ENCODE measurements at regions not wholly inside any gene's neighbourhood (a gene's known extent, or its start where the extent isn't known, plus 50 kb on each side); places are given as distances from the start of the nearest gene placed in this dataset.

DNA sequence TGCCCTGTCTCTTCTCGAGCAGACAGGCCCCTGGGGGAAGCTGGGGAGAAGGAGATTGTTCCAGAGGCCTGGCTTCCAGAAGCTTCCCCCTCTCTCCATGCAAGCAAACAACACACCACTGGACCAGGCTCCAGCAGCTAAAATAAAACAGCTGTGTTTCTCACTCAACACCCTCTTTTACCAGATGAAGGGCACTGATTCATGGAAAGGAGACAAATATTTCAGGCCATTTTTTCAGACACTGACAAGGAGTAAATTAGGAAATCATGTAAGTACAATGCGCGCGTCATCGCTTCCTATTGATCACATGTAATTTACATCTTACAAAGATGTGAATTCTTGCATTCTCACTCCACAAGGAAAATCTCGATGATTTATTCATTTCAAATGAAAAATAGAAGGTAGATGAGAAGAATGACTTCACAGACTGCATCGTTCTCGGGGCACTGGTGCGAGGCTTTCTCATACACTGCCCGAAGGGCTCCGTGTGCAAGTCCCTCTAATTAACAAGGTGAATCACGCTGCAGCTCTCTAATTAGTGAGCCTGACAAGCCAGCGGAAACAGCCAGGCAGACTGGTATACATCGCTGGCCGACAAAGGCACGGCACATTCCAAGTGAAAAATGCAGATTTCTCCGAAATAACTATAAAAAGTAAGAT, 153.6 kb downstream of the KCTD15 start:
- DNase-seq (no peak), ATAC-seq (no peak)
- no peaks in the 10 kb centered on the region for H3K9me3 ChIP-seq (ENCODE audit: control insufficient read depth, low read length)
- H3K27me3 ChIP-seq (ENCODE audit: control insufficient read depth, insufficient read depth) = no peaks in the 10 kb centered on the region
- 73% methylated on average over 17 of the region's 17 CpGs for WGBS
- H3K4me1 ChIP-seq (ENCODE audit: control insufficient read depth, insufficient read depth, low read length) = no peaks in the 10 kb centered on the region
- no peak overlapping the region for H3K4me3 ChIP-seq (ENCODE audit: low read length)
- no peak overlapping the region for H3K27ac ChIP-seq (ENCODE audit: low read length)
- intact Hi-C loops (cut with DNase I) = no loop called here

DNA sequence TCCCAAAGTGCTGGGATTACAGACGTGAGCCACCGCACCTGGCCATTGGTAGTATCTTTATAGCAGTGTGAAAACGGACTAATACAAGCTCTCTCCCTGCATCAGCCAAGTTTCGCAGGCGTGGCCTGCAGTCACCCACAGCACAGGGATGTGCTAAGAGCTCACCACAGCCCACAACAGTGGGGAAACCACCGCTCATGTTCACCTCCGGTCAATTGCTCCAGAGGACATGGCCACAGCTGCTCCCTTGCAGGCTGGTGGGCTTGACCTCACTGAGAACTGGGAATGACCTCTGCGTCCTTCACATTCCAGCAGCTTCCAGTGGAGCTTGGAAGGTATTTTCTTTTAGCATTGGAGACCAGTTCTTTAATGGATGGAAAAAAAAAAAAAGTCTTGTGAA, 156.4 kb downstream of the KCTD15 start:
- Histone ChIP-seq H3K4me1 (ENCODE audit: control insufficient read depth, insufficient read depth, low read length) (no peaks in the 10 kb centered on the region), H3K9me3 (ENCODE audit: control insufficient read depth, low read length) (no peaks in the 10 kb centered on the region), H3K27ac (ENCODE audit: low read length) (no peak overlapping the region), H3K4me3 (ENCODE audit: low read length) (no peak overlapping the region), H3K27me3 (ENCODE audit: control insufficient read depth, insufficient read depth) (no peaks in the 10 kb centered on the region)
- ATAC-seq (no peak), DNase-seq (no peak)
- WGBS = 82% methylated on average over 8 of the region's 8 CpGs
- intact Hi-C loops (cut with DNase I) = no loop called here

- no peaks in the 10 kb centered on the region for H3K27me3 ChIP-seq (ENCODE audit: control insufficient read depth, insufficient read depth)
- H3K4me3 ChIP-seq (ENCODE audit: low read length) = no peak overlapping the region
- H3K4me1 ChIP-seq (ENCODE audit: control insufficient read depth, insufficient read depth, low read length) = no peaks in the 10 kb centered on the region
- WGBS = 65% methylated on average over 4 of the region's 4 CpGs
- no peaks in the 10 kb centered on the region for H3K9me3 ChIP-seq (ENCODE audit: control insufficient read depth, low read length)
- ATAC-seq = peak in 1 of 2 donors; percentile 39
- no peak for DNase-seq
- intact Hi-C loops (cut with DNase I) = no loop called here
- no peak overlapping the region for H3K27ac ChIP-seq (ENCODE audit: low read length)
Measured at GRCh38 chr19:33953592-33953991, 156.9 kb downstream of the KCTD15 start.

- DNase-seq (no peak), ATAC-seq (no peak)
Measured at GRCh38 chr19:33954686-33955085, 158.0 kb downstream of the KCTD15 start.

GRCh38 chr19:33956941-33957340, 160.3 kb downstream of the KCTD15 start:
- no peak overlapping the region for H3K27ac ChIP-seq (ENCODE audit: low read length)
- ATAC-seq (no peak), DNase-seq (no peak)
- H3K27me3 ChIP-seq (ENCODE audit: control insufficient read depth, insufficient read depth) = no peaks in the 10 kb centered on the region
- H3K9me3 ChIP-seq (ENCODE audit: control insufficient read depth, low read length) = no peaks in the 10 kb centered on the region
- no peak overlapping the region for H3K4me3 ChIP-seq (ENCODE audit: low read length)
- H3K4me1 ChIP-seq (ENCODE audit: control insufficient read depth, insufficient read depth, low read length) = no peaks in the 10 kb centered on the region
- intact Hi-C loops (cut with DNase I) = no loop called here
- WGBS = 85% methylated on average over 6 of the region's 6 CpGs

More at GRCh38 chr19:33954686-33955085, 158.0 kb downstream of the KCTD15 start:
- Histone ChIP-seq H3K9me3 (ENCODE audit: control insufficient read depth, low read length) (no peaks in the 10 kb centered on the region), H3K27me3 (ENCODE audit: control insufficient read depth, insufficient read depth) (no peaks in the 10 kb centered on the region), H3K27ac (ENCODE audit: low read length) (no peak overlapping the region), H3K4me1 (ENCODE audit: control insufficient read depth, insufficient read depth, low read length) (no peaks in the 10 kb centered on the region), H3K4me3 (ENCODE audit: low read length) (no peak overlapping the region)
- intact Hi-C loops (cut with DNase I) = no loop called here
- WGBS = 89% methylated on average over 2 of the region's 2 CpGs

DNA sequence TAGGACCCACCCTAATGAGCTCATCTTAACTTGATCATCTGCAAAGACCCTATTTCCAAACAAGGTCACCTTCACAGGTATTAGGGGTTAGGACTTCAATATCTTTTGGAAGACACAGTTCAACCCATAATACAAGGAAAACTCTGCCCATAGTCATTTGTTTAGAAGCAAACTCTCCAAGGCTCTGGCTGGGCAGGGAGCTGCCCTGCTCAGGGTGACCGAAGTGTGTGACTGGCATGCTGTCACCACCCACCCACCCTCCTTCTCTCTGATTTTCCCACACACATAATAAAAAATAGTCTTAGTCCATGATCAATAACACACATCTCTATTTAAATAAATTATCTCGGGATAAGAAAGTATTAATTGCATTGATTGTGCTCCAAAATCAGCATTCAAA, 161.1 kb downstream of the KCTD15 start:
- intact Hi-C loops (cut with DNase I) = no loop called here
- no peak overlapping the region for H3K4me3 ChIP-seq (ENCODE audit: low read length)
- no peaks in the 10 kb centered on the region for H3K9me3 ChIP-seq (ENCODE audit: control insufficient read depth, low read length)
- ATAC-seq = no peak
- DNase-seq = no peak
- H3K4me1 ChIP-seq (ENCODE audit: control insufficient read depth, insufficient read depth, low read length) = no peaks in the 10 kb centered on the region
- no peak overlapping the region for H3K27ac ChIP-seq (ENCODE audit: low read length)
- no peaks in the 10 kb centered on the region for H3K27me3 ChIP-seq (ENCODE audit: control insufficient read depth, insufficient read depth)
- 75% methylated on average over 2 of the region's 2 CpGs for WGBS

DNA sequence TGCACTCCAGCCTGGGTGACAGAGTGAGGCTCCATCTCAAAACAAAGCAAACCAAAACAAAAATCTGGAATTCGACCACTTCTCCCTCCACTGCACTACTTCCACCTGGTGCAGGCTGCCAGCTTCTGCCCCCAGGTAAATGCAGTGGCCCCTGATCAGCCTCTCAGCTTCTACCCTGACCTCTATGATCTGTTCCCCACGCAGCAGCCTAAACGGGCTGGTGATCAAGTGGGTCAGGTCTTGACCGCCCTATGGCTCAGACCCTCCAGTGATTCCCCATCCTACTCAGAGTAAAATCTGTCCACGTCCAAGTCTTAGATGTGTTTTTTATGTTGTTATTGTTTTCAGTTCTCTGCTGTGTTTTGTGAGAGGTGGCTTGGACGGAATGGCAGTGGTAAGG, 163.9 kb downstream of the KCTD15 start:
- DNase-seq = no peak
- intact Hi-C loops (cut with DNase I) = no loop called here
- H3K4me3 ChIP-seq (ENCODE audit: low read length) = no peak overlapping the region
- 56% methylated on average over 6 of the region's 6 CpGs for WGBS
- no peak overlapping the region for H3K27ac ChIP-seq (ENCODE audit: low read length)
- ATAC-seq = no peak
- no peaks in the 10 kb centered on the region for H3K27me3 ChIP-seq (ENCODE audit: control insufficient read depth, insufficient read depth)
- H3K9me3 ChIP-seq (ENCODE audit: control insufficient read depth, low read length) = no peaks in the 10 kb centered on the region
- no peaks in the 10 kb centered on the region for H3K4me1 ChIP-seq (ENCODE audit: control insufficient read depth, insufficient read depth, low read length)

- ATAC-seq = no peak
- Histone ChIP-seq H3K27me3 (ENCODE audit: control insufficient read depth, insufficient read depth) (no peaks in the 10 kb centered on the region), H3K27ac (ENCODE audit: low read length) (no peak overlapping the region), H3K4me1 (ENCODE audit: control insufficient read depth, insufficient read depth, low read length) (no peaks in the 10 kb centered on the region), H3K9me3 (ENCODE audit: control insufficient read depth, low read length) (no peaks in the 10 kb centered on the region), H3K4me3 (ENCODE audit: low read length) (no peak overlapping the region)
- no peak for DNase-seq
- WGBS = 80% methylated on average over 2 of the region's 2 CpGs
- intact Hi-C loops (cut with DNase I) = no loop called here
Measured at GRCh38 chr19:33962161-33962560, 165.5 kb downstream of the KCTD15 start.

DNA sequence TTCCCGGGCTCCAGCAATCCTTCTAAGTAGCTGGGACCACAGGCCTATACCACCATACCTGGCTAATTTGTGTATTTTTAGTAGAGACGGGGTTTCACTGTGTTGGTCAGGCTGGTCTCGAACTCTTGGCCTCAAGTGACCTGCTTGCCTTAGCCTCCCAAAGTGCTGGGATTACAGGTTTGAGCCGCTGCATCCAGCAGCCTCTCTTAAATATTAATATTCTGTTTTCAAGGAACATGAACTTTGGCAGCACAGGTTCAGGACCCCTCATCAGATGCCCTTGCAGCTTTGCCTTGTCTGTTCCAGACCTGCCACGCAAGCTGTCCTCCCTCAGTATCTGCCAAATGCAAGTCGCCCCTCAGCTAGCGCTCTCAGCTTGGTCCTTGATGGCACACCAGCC, 166.8 kb downstream of the KCTD15 start:
- 91% methylated on average over 7 of the region's 7 CpGs for WGBS
- Histone ChIP-seq H3K27ac (ENCODE audit: low read length) (no peak overlapping the region), H3K27me3 (ENCODE audit: control insufficient read depth, insufficient read depth) (no peaks in the 10 kb centered on the region), H3K9me3 (ENCODE audit: control insufficient read depth, low read length) (no peaks in the 10 kb centered on the region), H3K4me3 (ENCODE audit: low read length) (no peak overlapping the region), H3K4me1 (ENCODE audit: control insufficient read depth, insufficient read depth, low read length) (no peaks in the 10 kb centered on the region)
- no peak for ATAC-seq
- intact Hi-C loops (cut with DNase I) = no loop called here
- no peak for DNase-seq

DNA sequence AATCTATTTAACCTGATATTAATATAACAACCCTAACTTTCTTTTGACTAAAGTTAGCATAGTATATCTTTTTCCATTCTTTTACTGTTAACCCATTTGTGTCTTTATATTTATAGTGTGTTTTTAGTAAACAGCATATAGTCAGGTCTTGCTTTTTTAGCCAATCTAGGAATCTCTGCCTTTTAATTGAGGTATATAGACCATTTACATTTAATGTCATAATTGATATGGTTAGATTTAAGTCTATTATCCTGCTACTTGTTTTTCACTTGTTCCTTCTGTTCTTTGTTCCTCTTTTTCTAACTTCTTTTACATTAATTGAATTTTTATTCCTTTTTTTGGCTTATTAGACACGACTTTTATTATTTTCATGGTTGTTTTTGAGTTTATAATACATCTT, 174.4 kb downstream of the KCTD15 start:
- intact Hi-C loops (cut with DNase I) = no loop called here
- no peak for ATAC-seq
- no peaks in the 10 kb centered on the region for H3K9me3 ChIP-seq (ENCODE audit: control insufficient read depth, low read length)
- no peaks in the 10 kb centered on the region for H3K4me1 ChIP-seq (ENCODE audit: control insufficient read depth, insufficient read depth, low read length)
- WGBS = 61% methylated on average over 1 of the region's 1 CpG
- H3K4me3 ChIP-seq (ENCODE audit: low read length) = no peak overlapping the region
- no peak for DNase-seq
- H3K27me3 ChIP-seq (ENCODE audit: control insufficient read depth, insufficient read depth) = peaks cover 2% of the 10 kb centered on the region
- H3K27ac ChIP-seq (ENCODE audit: low read length) = no peak overlapping the region

DNA sequence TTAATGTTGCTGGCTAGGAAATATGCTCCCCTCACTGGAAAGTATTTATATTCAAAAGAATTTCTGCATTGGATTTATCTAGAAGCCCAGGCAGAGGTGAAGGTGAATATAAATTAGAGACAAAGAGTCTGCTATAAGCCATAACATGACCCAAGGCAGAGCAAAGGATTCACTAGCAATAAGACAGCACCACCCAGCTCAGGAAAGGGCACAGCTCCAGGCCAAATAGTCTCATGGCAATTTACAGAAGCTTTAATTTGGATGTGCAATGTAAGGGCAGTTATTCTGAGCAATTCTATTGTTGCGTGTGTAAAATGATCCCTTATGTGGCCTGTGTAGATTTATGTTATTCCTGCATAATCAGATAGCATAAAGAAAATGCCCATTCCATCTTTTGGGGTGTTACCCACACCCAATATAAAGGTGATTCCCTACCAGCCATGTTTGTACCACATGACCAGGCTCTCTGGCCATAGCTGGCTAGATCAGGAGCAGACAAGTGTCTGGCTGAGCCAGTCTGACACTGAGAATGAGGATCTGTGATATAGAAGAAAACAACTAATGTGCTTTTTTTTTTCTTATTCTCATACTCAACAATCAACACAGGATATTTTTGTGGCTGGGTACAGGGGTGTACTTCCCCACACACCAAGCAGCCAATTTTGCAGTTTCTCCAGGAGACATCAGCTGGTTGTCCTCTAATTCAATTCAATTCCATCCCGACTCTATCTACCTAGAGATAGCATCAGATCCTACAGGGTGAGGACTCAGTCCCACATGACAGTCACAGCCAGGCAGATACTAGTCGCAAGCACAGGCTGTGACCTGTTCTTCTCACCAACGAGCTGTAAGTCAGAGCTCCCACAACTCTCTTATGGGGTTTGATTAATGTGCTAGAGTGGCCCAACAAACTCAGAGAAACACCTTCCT, 181.4 kb downstream of the KCTD15 start:
- DNase-seq (no peak), ATAC-seq (no peak)
- no peak overlapping the region for H3K27ac ChIP-seq (ENCODE audit: low read length)
- peaks cover 2% of the 10 kb centered on the region for H3K27me3 ChIP-seq (ENCODE audit: control insufficient read depth, insufficient read depth)
- intact Hi-C loops (cut with DNase I) = no loop called here
- H3K9me3 ChIP-seq (ENCODE audit: control insufficient read depth, low read length) = no peaks in the 10 kb centered on the region
- no peaks in the 10 kb centered on the region for H3K4me1 ChIP-seq (ENCODE audit: control insufficient read depth, insufficient read depth, low read length)
- no peak overlapping the region for H3K4me3 ChIP-seq (ENCODE audit: low read length)
- 78% methylated on average over 4 of the region's 4 CpGs for WGBS
